GM21529 (cell line): ENCODE measurements at regions not wholly inside any gene's neighbourhood (a gene's known extent, or its start where the extent isn't known, plus 50 kb on each side); places are given as distances from the start of the nearest gene placed in this dataset.

ENCODE experiments used
- ATAC-seq: cut with Tn5 transposase; IDR thresholded peaks from one replicate; pipeline ENCODE4 v1.9.1; 2021; ENCODE audit not compliant: unreplicated experiment

GRCh38 chr7:68485253-68485917 is 1112.9 kb upstream of the AUTS2 start:
- no peak for ATAC-seq

- ATAC-seq, result no peak
Measured at GRCh38 chr7:68488341-68489060, 1109.8 kb upstream of the AUTS2 start.

DNA sequence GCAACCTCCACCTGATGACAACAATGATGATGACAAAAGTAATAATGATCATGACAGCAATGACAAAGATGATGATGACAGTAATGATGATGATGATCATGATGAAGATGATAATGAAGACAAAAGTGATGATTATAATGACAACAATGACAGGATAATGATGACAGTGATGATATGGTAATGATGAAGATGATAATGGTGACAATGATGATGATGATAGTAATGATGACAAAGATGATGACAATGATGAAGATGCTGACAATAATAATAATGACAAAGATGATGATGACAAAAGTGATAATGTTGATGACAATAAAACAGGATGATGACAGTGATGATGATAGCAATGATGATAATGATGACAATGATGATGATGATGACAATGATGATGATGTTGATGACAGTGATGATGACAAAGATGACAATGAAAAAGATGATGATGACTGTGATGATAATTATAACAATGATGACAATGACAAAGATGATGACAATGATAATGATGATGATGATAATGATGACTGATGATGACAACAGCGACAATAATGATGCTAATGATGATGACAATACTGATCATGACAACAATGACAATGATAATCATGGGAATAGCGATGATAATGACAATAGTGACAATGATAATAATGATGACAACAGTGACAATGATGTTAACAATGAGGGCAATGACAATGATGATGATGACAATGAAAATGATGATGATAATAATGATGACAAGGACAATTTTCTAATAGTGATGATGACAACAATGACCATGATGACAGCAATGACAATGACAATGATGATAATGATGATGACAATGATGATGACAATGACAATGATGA is 1106.5 kb upstream of the AUTS2 start:
- no peak for ATAC-seq

DNA sequence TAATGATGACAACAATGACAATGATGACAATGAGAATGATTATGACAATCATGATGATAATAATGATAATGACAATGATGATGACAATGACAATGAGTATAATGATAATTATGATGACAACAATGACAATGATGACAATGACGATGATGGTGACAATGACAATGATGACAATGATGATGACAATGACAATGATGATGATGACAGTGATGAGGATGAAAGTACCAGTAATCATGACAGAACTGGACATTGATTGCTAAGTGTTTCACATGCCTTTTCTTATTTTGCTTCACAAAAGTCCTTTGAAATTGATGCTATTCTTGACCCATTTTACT is 1106.0 kb upstream of the AUTS2 start:
- ATAC-seq, result no peak

GRCh38 chr7:68503400-68503799 is 1094.9 kb upstream of the AUTS2 start:
- no peak for ATAC-seq

DNA sequence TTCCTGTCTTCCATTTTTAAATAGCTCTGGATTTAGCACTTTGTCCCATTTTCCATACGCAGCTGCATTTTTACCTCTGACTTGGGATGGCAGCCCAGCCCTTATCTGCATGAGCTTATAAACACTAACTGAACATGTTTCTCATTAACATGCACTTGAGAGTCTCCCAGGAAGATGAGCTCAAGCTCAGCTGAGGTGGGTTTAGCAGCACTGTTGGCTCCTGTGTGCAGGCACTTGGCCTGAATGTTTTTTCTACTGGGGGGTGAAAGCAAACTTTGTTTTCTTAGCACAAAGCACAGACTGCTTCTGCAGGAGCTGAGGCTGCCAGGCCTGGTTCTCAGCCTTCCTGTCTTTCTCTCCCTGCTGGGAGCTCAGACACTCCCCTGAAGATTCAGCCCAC is 1093.6 kb upstream of the AUTS2 start:
- no peak for ATAC-seq

DNA sequence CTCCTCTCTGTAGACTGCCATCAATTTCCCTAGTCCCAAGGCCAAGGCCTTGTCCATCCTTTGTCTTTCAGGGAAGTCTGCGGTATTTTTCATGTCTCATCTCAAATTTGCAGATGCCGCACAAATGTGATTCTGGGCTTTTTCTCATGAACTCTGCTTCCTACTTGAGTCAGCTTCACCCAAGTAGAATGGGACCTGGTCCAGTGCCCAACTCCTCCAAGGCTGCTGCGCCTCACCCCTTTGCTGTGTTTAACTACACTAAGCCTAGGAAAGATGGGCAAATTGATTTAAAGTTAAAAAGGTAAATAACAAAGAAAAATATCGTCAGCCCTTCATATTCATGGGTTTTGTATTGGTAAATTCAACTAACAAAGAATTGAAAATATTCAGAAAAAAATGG is 1092.6 kb upstream of the AUTS2 start:
- no peak for ATAC-seq

GRCh38 chr7:68507668-68508067 is 1090.6 kb upstream of the AUTS2 start:
- ATAC-seq, result no peak

- ATAC-seq, result no peak
Measured at GRCh38 chr7:68509054-68509453, 1089.2 kb upstream of the AUTS2 start.

GRCh38 chr7:68509603-68510002 is 1088.7 kb upstream of the AUTS2 start:
- ATAC-seq, result no peak

DNA sequence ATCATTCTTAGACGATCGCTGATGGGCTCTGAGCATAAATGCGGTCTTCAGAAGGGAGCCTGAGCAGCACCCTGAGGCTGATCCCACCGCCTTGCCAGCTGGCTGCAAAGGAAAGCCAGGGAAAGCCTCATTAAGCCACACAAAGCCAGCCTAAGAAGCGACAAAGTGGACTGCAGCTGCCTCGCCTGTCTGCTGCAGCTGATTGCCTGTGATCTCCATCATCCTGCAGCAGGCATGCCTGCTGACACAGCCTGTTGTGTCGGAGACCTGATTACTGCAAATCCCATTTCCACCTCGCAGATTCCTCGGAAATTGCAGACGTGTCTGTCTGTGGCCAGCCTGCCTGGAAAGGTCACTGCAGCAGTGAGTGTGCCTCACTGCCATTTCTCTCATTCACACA is 1087.0 kb upstream of the AUTS2 start:
- no peak for ATAC-seq

GRCh38 chr7:68512466-68512865 is 1085.8 kb upstream of the AUTS2 start:
- no peak for ATAC-seq

DNA sequence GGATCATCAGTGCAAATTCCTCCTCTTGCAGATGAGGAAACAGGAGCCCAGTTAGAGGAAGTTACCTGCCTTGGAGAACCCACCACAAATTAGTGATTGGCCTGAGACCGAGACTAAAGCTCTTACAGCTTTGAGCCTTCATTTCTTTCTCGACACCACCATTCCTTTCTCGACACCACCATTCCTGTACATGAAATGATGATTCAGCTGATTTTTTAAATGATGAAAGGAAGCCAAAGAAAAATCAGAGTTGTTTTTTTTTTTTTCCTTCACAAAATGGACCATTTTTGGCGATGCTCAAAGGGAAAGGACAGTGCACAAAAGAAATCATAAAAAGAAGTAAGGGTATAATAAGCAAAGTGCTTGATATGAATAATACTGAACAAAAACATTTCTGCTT is 1080.2 kb upstream of the AUTS2 start:
- ATAC-seq, result no peak

DNA sequence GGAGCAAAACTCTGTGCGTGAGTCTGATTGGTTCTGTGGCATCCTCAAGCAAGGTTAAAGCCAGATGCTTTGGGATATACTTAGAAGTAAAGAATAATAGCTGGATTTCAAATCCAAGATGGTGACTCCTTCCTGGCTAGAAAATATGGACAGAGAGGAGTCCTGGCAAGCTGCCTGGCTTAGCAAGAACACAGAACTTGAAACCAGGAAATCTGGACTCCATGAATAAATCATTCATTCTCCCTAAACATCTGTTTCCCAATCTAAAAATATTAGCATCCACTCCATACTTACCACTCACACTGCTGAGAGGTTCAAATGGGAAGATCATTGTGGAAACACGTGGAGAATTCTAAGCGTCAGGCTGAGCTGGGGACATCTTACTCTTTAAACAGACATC is 1074.1 kb upstream of the AUTS2 start:
- no peak for ATAC-seq

GRCh38 chr7:68529221-68529620 is 1069.1 kb upstream of the AUTS2 start:
- no peak for ATAC-seq

DNA sequence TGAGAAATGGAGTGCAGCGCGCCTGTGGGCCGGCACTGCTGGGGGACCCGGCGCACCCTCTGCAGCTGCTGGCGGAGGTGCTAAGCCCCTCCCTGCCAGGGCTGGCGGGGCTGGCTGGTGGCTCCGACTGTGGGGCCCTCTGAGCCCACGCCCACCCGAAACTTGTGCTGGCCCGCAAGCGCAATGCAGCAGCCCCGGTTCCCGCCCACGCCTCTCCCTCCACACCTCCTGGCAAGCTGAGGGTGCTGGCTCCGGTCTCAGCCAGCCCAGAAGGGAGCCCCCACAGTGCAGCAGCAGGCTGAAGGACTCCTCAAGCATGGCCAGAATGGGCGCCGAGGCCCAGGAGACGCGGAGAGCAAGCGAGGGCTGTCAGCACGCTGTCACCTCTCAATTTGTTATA is 1063.0 kb upstream of the AUTS2 start:
- no peak for ATAC-seq

GRCh38 chr7:68537051-68537773 is 1061.1 kb upstream of the AUTS2 start:
- no peak for ATAC-seq

- no peak for ATAC-seq
Measured at GRCh38 chr7:68537774-68538071, 1060.6 kb upstream of the AUTS2 start.

DNA sequence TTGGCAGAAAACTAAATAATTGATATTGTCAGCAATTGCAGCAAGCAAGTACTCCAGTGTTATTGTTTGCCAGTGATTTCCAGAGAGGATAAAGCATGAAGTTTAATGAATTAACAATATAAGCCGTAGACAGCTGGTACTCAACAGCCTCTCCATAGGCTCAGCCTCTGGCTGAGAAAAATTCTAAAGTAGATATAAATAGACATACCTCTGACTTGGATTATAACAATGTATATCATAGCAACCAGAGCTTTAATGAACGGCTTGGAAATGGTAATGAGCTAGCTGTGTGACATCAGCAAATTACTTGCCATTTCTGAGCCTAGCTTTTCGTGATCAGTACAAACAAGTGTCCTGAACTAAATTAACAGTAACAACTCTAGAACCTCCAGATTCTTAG is 1055.4 kb upstream of the AUTS2 start:
- ATAC-seq, result no peak

- no peak for ATAC-seq
Measured at GRCh38 chr7:68544851-68545250, 1053.4 kb upstream of the AUTS2 start.

GRCh38 chr7:68547181-68547580 is 1051.1 kb upstream of the AUTS2 start:
- no peak for ATAC-seq

DNA sequence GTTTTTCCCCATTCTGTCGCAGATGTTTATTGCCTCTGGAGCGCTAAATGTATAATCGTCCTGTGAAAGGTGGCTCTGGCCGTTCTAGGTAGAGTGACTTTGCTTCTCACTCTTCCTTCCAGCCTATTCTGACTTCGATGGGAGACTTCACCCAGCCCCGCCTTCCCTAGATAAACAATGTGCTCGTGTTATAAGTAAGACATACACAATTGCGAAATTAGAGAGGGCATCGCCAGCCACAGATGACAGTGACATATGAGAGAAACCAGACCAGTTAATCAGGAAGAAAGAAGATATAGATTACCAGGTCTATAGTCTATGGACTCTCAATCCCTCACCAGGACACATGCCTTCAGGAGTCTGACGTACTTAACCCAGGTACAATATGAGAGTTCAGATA is 1050.5 kb upstream of the AUTS2 start:
- ATAC-seq, result no peak
